HepG2 (cell line): ENCODE measurements at regions not wholly inside any gene's neighbourhood (a gene's known extent, or its start where the extent isn't known, plus 50 kb on each side); places are given as distances from the start of the nearest gene placed in this dataset.
A peak's percentile ranks its signal among the peaks of the same experiment; 100 is the strongest.

ENCODE experiments used
- AGO2 ChIP-seq: fragments of 200-400 bp; formaldehyde crosslinking; optimal IDR thresholded peaks from 2 replicates; pipeline ENCODE3; 2017; ENCODE audit warnings: mild to moderate bottlenecking, low read depth, low read length, moderate library complexity
- AKAP8 ChIP-seq: sonication (generic); formaldehyde crosslinking; IDR thresholded peaks from 2 replicates; pipeline ENCODE4 v1.5.1; 2020; ENCODE audit warnings: mild to moderate bottlenecking, missing genetic modification reagents
- FOXK2 ChIP-seq: fragments of 450-650 bp; IDR thresholded peaks from 2 replicates; pipeline ENCODE4 v1.6.1; 2016
- FUBP1 ChIP-seq: sonication (generic); formaldehyde crosslinking; IDR thresholded peaks from 2 replicates; pipeline ENCODE4 v1.5.1; 2020; ENCODE audit warnings: missing genetic modification reagents, mild to moderate bottlenecking, borderline replicate concordance
- GFI1 ChIP-seq: sonication (generic); formaldehyde crosslinking; IDR thresholded peaks from 2 replicates; pipeline ENCODE4 v1.5.0; 2020; ENCODE audit warnings: missing genetic modification reagents, mild to moderate bottlenecking, borderline replicate concordance
- HOMEZ ChIP-seq: IDR thresholded peaks from 2 replicates; pipeline ENCODE4 v1.6.1; 2016; ENCODE audit warnings: low read depth
- JUN ChIP-seq: sonication (generic); formaldehyde crosslinking; IDR thresholded peaks from 2 replicates; pipeline ENCODE4 v1.4.0; 2020; ENCODE audit warnings: mild to moderate bottlenecking, missing genetic modification reagents
- KLF11 ChIP-seq: IDR thresholded peaks from 2 replicates; pipeline ENCODE4 v1.6.1; 2016; ENCODE audit warnings: missing compliant biosample characterization
- MYC ChIP-seq: sonication (generic); formaldehyde crosslinking; IDR thresholded peaks from 2 replicates; pipeline ENCODE4 v1.9.0; 2021; ENCODE audit warnings: missing genetic modification reagents, borderline replicate concordance
- SETDB1 ChIP-seq: sonication (generic); formaldehyde crosslinking; IDR thresholded peaks from 2 replicates; pipeline ENCODE4 v1.5.1; 2020; ENCODE audit warnings: missing genetic modification reagents, mild to moderate bottlenecking, borderline replicate concordance
- SIX1 ChIP-seq: sonication (generic); formaldehyde crosslinking; IDR thresholded peaks from 2 replicates; pipeline ENCODE4 v1.4.0; 2020; ENCODE audit warnings: missing genetic modification reagents, borderline replicate concordance
- SSRP1 ChIP-seq: IDR thresholded peaks from 2 replicates; pipeline ENCODE4 v1.6.1; 2016; ENCODE audit warnings: control low read depth
- XBP1 ChIP-seq: sonication (generic); formaldehyde crosslinking; IDR thresholded peaks from 2 replicates; pipeline ENCODE4 v1.5.0; 2020; ENCODE audit warnings: missing genetic modification reagents
- ZFAT ChIP-seq: sonication (generic); formaldehyde crosslinking; conservative IDR thresholded peaks from 2 replicates; pipeline ENCODE4 v1.8.1; 2023; ENCODE audit warnings: missing genetic modification reagents, inconsistent platforms
- ZNF101 ChIP-seq: sonication (generic); formaldehyde crosslinking; IDR thresholded peaks from 2 replicates; pipeline ENCODE4 v1.4.0; 2020; ENCODE audit warnings: mild to moderate bottlenecking, low read depth, missing genetic modification reagents, borderline replicate concordance
- ZNF275 ChIP-seq: sonication (generic); formaldehyde crosslinking; IDR thresholded peaks from 2 replicates; pipeline ENCODE4 v1.8.0; 2022; ENCODE audit warnings: missing genetic modification reagents, mild to moderate bottlenecking, inconsistent platforms, borderline replicate concordance
- ZNF430 ChIP-seq: sonication (generic); formaldehyde crosslinking; IDR thresholded peaks from 2 replicates; pipeline ENCODE4 v1.9.0; 2021; ENCODE audit warnings: mild to moderate bottlenecking, missing genetic modification reagents
- ZNF558 ChIP-seq: sonication (generic); formaldehyde crosslinking; IDR thresholded peaks from 2 replicates; pipeline ENCODE4 v1.9.0; 2022; ENCODE audit warnings: mild to moderate bottlenecking, missing genetic modification reagents, borderline replicate concordance
- ZNF639 ChIP-seq: conservative IDR thresholded peaks from 2 replicates; pipeline ENCODE4 v1.6.1; 2018; ENCODE audit warnings: missing genetic modification reagents
- ZNF737 ChIP-seq: sonication (generic); formaldehyde crosslinking; IDR thresholded peaks from 2 replicates; pipeline ENCODE4 v1.5.0; 2020; ENCODE audit warnings: missing genetic modification reagents, mild to moderate bottlenecking, borderline replicate concordance
- ZNF768 ChIP-seq: sonication (generic); formaldehyde crosslinking; IDR thresholded peaks from 2 replicates; pipeline ENCODE4 v1.4.0; 2020; ENCODE audit warnings: missing genetic modification reagents
- ZNF775 ChIP-seq: sonication (generic); formaldehyde crosslinking; IDR thresholded peaks from 2 replicates; pipeline ENCODE4 v1.4.0; 2020; ENCODE audit warnings: missing genetic modification reagents, mild to moderate bottlenecking, moderate library complexity, borderline replicate concordance
- ZSCAN31 ChIP-seq: sonication (generic); formaldehyde crosslinking; IDR thresholded peaks from 2 replicates; pipeline ENCODE4 v1.5.0; 2020; ENCODE audit warnings: low read depth, mild to moderate bottlenecking, missing genetic modification reagents

- TF ChIP-seq ZNF639 (CRISPR knock-in tag) (no peak), SETDB1 (CRISPR knock-in tag) (no peak), SSRP1 (CRISPR knock-in tag) (peak; percentile 79; the same call in 1 of the 2 replicates), MYC (peak; percentile 53; the same call in 1 of the 2 replicates), GFI1 (peak; percentile 83; the same call in 1 of the 2 replicates), AGO2 (no peak), SIX1 (CRISPR knock-in tag) (peak; percentile 25; the same call in 1 of the 2 replicates), ZNF737 (CRISPR knock-in tag) (no peak), ZNF775 (CRISPR knock-in tag) (no peak), KLF11 (CRISPR knock-in tag) (no peak), JUN (no peak), ZSCAN31 (CRISPR knock-in tag) (peak; percentile 79), ZNF430 (0 out of 2 replicates have a peak, but pooled peaks have one; percentile 64), FOXK2 (no peak), ZNF275 (CRISPR knock-in tag) (peak; percentile 64; the same call in 1 of the 2 replicates), FUBP1 (no peak), XBP1 (no peak), HOMEZ (CRISPR knock-in tag) (peak; percentile 30; the same call in 1 of the 2 replicates), ZNF101 (CRISPR knock-in tag) (no peak), ZNF768 (no peak), ZNF558 (no peak), ZFAT (CRISPR knock-in tag) (no peak), AKAP8 (CRISPR knock-in tag) (no peak)
These were observed 52.9 kb upstream of the IGFBP3 start (continued) for GRCh38 chr7:45973725-45974532.
